Progenitor cell of endocrine pancreas (in vitro differentiated cells): ENCODE measurements at regions not wholly inside any gene's neighbourhood (a gene's known extent, or its start where the extent isn't known, plus 50 kb on each side); places are given as distances from the start of the nearest gene placed in this dataset.

ENCODE experiments used
- DNase-seq: peaks from one replicate; pipeline ENCODE4 v3.0.0; 2021; ENCODE audit warnings: low spot score; ENCODE audit not compliant: unreplicated experiment
- H3K27ac Mint-ChIP-seq: 2 replicates; pipeline ENCODE4 v1.8.0; 2021; ENCODE audit warnings: mild to moderate bottlenecking, moderate library complexity, mixed read lengths
- H3K27me3 Mint-ChIP-seq: 2 replicates; pipeline ENCODE4 v1.8.0; 2021; ENCODE audit warnings: mixed read lengths
- H3K36me3 Mint-ChIP-seq: 2 replicates; pipeline ENCODE4 v1.8.0; 2022; ENCODE audit warnings: mixed read lengths; ENCODE audit not compliant: insufficient read depth
- H3K4me1 Mint-ChIP-seq: 2 replicates; pipeline ENCODE4 v1.8.0; 2021; ENCODE audit warnings: low read depth, mixed read lengths
- H3K4me3 Mint-ChIP-seq: 2 replicates; pipeline ENCODE4 v1.8.0; 2021; ENCODE audit warnings: low read depth, mild to moderate bottlenecking, moderate library complexity, mixed read lengths
- H3K9me3 Mint-ChIP-seq: 2 replicates; pipeline ENCODE4 v1.8.0; 2021; ENCODE audit warnings: low read depth, mixed read lengths
- CTCF ChIP-seq: fragments of 200-600 bp; sonication (generic); IDR thresholded peaks from one replicate; pipeline ENCODE4 v1.5.0; 2021; ENCODE audit warnings: antibody characterized with exemption, mild to moderate bottlenecking; ENCODE audit not compliant: unreplicated experiment

GRCh38 chr3:3701949-3702348 lies 97.3 kb upstream of the LRRN1 start:
- peaks cover 8% of the 10 kb centered on the region for H3K9me3 Mint-ChIP-seq
- H3K27me3 Mint-ChIP-seq: no peaks in the 10 kb centered on the region
- TF ChIP-seq CTCF: no peak
- peaks cover 28% of the 10 kb centered on the region for H3K4me1 Mint-ChIP-seq
- H3K36me3 Mint-ChIP-seq: no peaks in the 10 kb centered on the region
- H3K27ac Mint-ChIP-seq: peak overlapping the region; percentile 6
- DNase-seq: no peak
- no peak overlapping the region for H3K4me3 Mint-ChIP-seq

- H3K36me3 Mint-ChIP-seq: no peaks in the 10 kb centered on the region
- no peak for TF ChIP-seq CTCF
- H3K9me3 Mint-ChIP-seq: peaks cover 10% of the 10 kb centered on the region
- no peak overlapping the region for H3K4me3 Mint-ChIP-seq
- H3K27ac Mint-ChIP-seq: peak overlapping the region; percentile 62
- H3K27me3 Mint-ChIP-seq: no peaks in the 10 kb centered on the region
- DNase-seq: no peak
- peaks cover 25% of the 10 kb centered on the region for H3K4me1 Mint-ChIP-seq
These were observed 99.2 kb upstream of the LRRN1 start for GRCh38 chr3:3699816-3700633.

- Mint-ChIP-seq H3K4me3 (no peak overlapping the region), H3K9me3 (peaks cover 13% of the 10 kb centered on the region), H3K4me1 (peaks cover 22% of the 10 kb centered on the region), H3K27me3 (no peaks in the 10 kb centered on the region), H3K27ac (no peak overlapping the region), H3K36me3 (no peaks in the 10 kb centered on the region)
- no peak for TF ChIP-seq CTCF
- DNase-seq: no peak
These were observed 99.8 kb upstream of the LRRN1 start for GRCh38 chr3:3699407-3699806.

GRCh38 chr3:3696345-3696744 lies 102.9 kb upstream of the LRRN1 start:
- DNase-seq: no peak
- Mint-ChIP-seq H3K9me3 (peaks cover 13% of the 10 kb centered on the region), H3K27ac (no peak overlapping the region), H3K4me1 (peaks cover 22% of the 10 kb centered on the region), H3K4me3 (no peak overlapping the region), H3K27me3 (no peaks in the 10 kb centered on the region), H3K36me3 (no peaks in the 10 kb centered on the region)
- TF ChIP-seq CTCF: no peak

GRCh38 chr3:3693593-3693992 lies 105.6 kb upstream of the LRRN1 start:
- Mint-ChIP-seq H3K36me3 (no peaks in the 10 kb centered on the region), H3K4me3 (no peak overlapping the region), H3K27me3 (no peaks in the 10 kb centered on the region), H3K27ac (no peak overlapping the region), H3K4me1 (peaks cover 8% of the 10 kb centered on the region), H3K9me3 (peaks cover 13% of the 10 kb centered on the region)
- no peak for DNase-seq
- TF ChIP-seq CTCF: no peak
